ENCODE measurements at regions not wholly inside any gene's neighbourhood (a gene's known extent, or its start where the extent isn't known, plus 50 kb on each side); places are given as distances from the start of the nearest gene placed in this dataset.
"Not testable (repeated sequence)": the region's sequence is repeated elsewhere in the genome, so short reads cannot be mapped to it uniquely, and the experiment has no call there.

- no peak for DNase-seq
Measured at GRCh38 chr2:226573158-226573557, 226.5 kb downstream of the IRS1 start.

- DNase-seq = no peak
Measured at GRCh38 chr2:226564667-226565066, 235.0 kb downstream of the IRS1 start.

GRCh38 chr2:226561962-226562361 lies 237.7 kb downstream of the IRS1 start:
- DNase-seq = no peak

- no peak for DNase-seq
Measured at GRCh38 chr2:226560325-226560724, 239.3 kb downstream of the IRS1 start.

- DNase-seq = no peak
Measured at GRCh38 chr2:226559536-226559935, 240.1 kb downstream of the IRS1 start.

GRCh38 chr2:226558418-226558817 lies 241.2 kb downstream of the IRS1 start:
- no peak for DNase-seq

GRCh38 chr2:226556050-226556449 lies 243.6 kb downstream of the IRS1 start:
- DNase-seq = no peak

GRCh38 chr2:226554701-226555100 lies 244.9 kb downstream of the IRS1 start:
- no peak for DNase-seq

- no peak for DNase-seq
Measured at GRCh38 chr2:226553333-226553732, 246.3 kb downstream of the IRS1 start.

- no peak for DNase-seq
Measured at GRCh38 chr2:226552571-226553285, 246.9 kb downstream of the IRS1 start.

GRCh38 chr2:226551522-226552250 lies 247.9 kb downstream of the IRS1 start:
- DNase-seq = no peak

GRCh38 chr2:226550801-226551200 lies 248.8 kb downstream of the IRS1 start:
- DNase-seq = no peak

GRCh38 chr2:226548732-226549131 lies 250.9 kb downstream of the IRS1 start:
- no peak for DNase-seq

GRCh38 chr2:226544596-226545210 lies 254.9 kb downstream of the IRS1 start:
- DNase-seq = no peak

GRCh38 chr2:226540204-226540994 lies 259.2 kb downstream of the IRS1 start:
- no peak for DNase-seq

GRCh38 chr2:226536410-226536809 lies 263.2 kb downstream of the IRS1 start:
- DNase-seq = no peak

- not testable (repeated sequence) for DNase-seq
Measured at GRCh38 chr2:226532976-226533375, 266.6 kb downstream of the IRS1 start.

- no peak for DNase-seq
Measured at GRCh38 chr2:226531061-226531810, 268.4 kb downstream of the IRS1 start.

- DNase-seq = no peak
Measured at GRCh38 chr2:226529556-226529955, 270.1 kb downstream of the IRS1 start.

- no peak for DNase-seq
Measured at GRCh38 chr2:226526716-226527115, 272.9 kb downstream of the IRS1 start.

- no peak for DNase-seq
Measured at GRCh38 chr2:226524381-226524843, 275.2 kb downstream of the IRS1 start.

- no peak for DNase-seq
Measured at GRCh38 chr2:226520723-226521122, 278.9 kb downstream of the IRS1 start.
